ENCODE measurements at regions not wholly inside any gene's neighbourhood (a gene's known extent, or its start where the extent isn't known, plus 50 kb on each side); places are given as distances from the start of the nearest gene placed in this dataset.

DNA sequence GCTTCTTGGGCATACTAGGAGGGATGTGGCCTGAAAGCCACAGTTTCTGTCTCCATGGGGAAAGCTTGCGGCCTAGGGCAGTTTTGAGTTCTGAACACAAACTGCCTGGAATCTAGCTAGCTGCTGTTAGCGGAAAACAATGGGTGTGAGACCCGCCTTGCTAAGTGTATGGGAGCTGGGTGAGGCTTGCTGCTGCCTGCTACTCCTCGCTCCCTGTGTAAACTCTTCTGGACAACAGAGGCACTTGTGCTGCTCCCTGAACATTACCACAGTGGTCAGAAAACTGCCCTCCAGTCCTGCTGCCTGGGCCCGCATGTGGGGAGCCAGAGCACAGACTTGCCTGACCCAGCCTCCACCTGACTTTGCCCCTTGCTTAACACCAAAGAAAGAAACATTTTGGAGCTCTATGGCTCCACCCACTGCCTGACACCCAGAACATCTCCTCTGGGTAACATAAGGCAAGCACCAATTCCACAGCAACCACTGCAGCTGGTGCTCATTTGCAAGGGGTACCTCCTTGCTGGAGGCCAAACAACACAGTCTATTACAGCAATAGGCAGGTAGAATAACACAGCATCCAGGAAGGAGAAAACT lies 766.3 kb upstream of the RAG2 start:
- no peak overlapping the region for H3K4me3 ChIP-seq (ENCODE audit: low read depth, low read length)
- no peaks in the 10 kb centered on the region for H3K79me2 ChIP-seq (ENCODE audit: control insufficient read depth, insufficient read depth, low read length, unreplicated experiment)
- H3K27me3 ChIP-seq (ENCODE audit: insufficient read depth, low read length): no peaks in the 10 kb centered on the region
- H3K4me1 ChIP-seq (ENCODE audit: control insufficient read depth, insufficient read depth, low read length, unreplicated experiment): no peaks in the 10 kb centered on the region
- no peaks in the 10 kb centered on the region for H3K36me3 ChIP-seq (ENCODE audit: insufficient read depth, low read length)
- no peak overlapping the region for H2AFZ ChIP-seq (ENCODE audit: low read length, unreplicated experiment)
- no peak overlapping the region for H3K27ac ChIP-seq (ENCODE audit: low read depth, low read length)

DNA sequence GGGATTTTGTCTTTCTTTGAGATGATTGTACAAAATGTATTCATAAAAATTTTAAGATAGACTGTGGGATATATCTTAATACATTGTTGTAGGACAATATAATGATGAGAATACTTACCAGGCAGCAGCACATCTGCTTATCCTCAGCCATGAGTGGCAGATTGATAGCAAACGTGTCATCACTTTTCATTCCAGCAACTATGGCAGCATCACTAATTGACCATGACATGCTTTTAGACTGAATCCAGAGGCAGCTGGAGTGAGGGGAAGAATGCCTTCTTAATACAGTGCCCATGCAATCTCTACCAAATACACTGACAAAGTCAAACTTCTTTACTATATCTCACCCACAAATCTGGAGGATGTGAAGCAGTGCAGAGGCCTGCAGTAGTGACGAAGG lies 755.2 kb upstream of the RAG2 start:
- no peaks in the 10 kb centered on the region for H3K27me3 ChIP-seq (ENCODE audit: insufficient read depth, low read length)
- H3K79me2 ChIP-seq (ENCODE audit: control insufficient read depth, insufficient read depth, low read length, unreplicated experiment): no peaks in the 10 kb centered on the region
- no peaks in the 10 kb centered on the region for H3K36me3 ChIP-seq (ENCODE audit: insufficient read depth, low read length)
- no peak overlapping the region for H2AFZ ChIP-seq (ENCODE audit: low read length, unreplicated experiment)
- H3K4me1 ChIP-seq (ENCODE audit: control insufficient read depth, insufficient read depth, low read length, unreplicated experiment): no peaks in the 10 kb centered on the region
- H3K27ac ChIP-seq (ENCODE audit: low read depth, low read length): no peak overlapping the region
- H3K4me3 ChIP-seq (ENCODE audit: low read depth, low read length): no peak overlapping the region

DNA sequence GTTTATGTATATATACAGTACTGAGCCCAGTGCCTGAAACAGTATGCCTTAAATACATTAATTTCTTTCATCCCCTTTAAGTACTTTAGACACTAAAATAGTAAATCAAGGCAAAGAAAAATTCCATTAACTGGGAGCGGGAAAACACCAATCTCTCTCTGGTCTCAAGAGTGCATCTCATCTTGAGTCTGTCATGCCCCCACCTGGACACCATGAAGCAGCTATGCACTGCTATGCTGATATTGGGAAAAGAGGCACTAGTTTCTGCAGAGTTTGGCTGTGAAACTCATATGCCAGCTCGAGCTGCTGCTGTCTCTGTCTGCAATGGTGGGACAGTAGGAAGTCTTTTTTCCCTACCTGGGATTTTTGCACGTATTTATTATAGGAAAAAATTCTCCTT lies 754.4 kb upstream of the RAG2 start:
- H3K27me3 ChIP-seq (ENCODE audit: insufficient read depth, low read length): no peaks in the 10 kb centered on the region
- no peak overlapping the region for H3K27ac ChIP-seq (ENCODE audit: low read depth, low read length)
- H3K36me3 ChIP-seq (ENCODE audit: insufficient read depth, low read length): no peaks in the 10 kb centered on the region
- no peaks in the 10 kb centered on the region for H3K79me2 ChIP-seq (ENCODE audit: control insufficient read depth, insufficient read depth, low read length, unreplicated experiment)
- H2AFZ ChIP-seq (ENCODE audit: low read length, unreplicated experiment): no peak overlapping the region
- H3K4me1 ChIP-seq (ENCODE audit: control insufficient read depth, insufficient read depth, low read length, unreplicated experiment): no peaks in the 10 kb centered on the region
- H3K4me3 ChIP-seq (ENCODE audit: low read depth, low read length): no peak overlapping the region

DNA sequence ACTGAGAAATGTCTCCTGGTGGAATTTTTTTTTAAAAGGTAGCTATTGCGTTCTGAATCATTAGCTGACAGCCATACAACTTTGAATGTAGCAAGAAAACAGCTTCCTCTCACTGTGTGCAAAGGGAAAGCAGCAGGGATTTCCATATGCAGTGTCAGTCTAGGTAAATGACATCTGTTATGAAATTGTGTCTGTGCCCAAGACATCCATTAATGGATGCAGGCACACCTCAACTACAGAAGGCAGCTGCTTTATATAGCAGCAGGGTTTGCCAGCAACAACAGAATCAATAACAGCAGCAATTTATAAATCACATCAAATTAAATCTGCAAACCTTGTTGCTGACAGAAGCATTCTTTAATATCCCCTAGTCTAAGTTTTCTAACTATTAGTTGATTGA lies 745.3 kb upstream of the RAG2 start:
- no peak overlapping the region for H3K4me3 ChIP-seq (ENCODE audit: low read depth, low read length)
- H2AFZ ChIP-seq (ENCODE audit: low read length, unreplicated experiment): no peak overlapping the region
- no peaks in the 10 kb centered on the region for H3K27me3 ChIP-seq (ENCODE audit: insufficient read depth, low read length)
- H3K27ac ChIP-seq (ENCODE audit: low read depth, low read length): no peak overlapping the region
- no peaks in the 10 kb centered on the region for H3K36me3 ChIP-seq (ENCODE audit: insufficient read depth, low read length)
- H3K79me2 ChIP-seq (ENCODE audit: control insufficient read depth, insufficient read depth, low read length, unreplicated experiment): no peaks in the 10 kb centered on the region
- no peaks in the 10 kb centered on the region for H3K4me1 ChIP-seq (ENCODE audit: control insufficient read depth, insufficient read depth, low read length, unreplicated experiment)

DNA sequence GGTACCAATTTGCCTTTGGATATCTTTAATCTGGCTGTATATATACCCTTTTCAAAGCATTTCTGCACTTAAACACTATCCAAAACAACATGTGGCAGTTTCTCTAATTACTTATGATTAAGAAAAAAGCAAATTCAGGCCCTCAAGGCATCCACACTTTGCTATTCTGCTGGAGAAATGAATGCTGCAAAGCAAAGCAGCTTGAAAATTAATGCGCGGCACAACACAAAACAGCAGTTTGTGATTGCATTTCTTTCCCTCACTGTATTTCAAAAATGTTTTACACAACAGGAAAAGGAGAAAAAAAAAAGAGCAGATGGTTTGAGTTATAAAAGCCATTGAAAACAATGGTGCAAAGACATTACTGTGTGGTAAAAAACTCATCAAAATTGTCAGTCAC lies 738.4 kb upstream of the RAG2 start:
- Histone ChIP-seq H3K4me1 (ENCODE audit: control insufficient read depth, insufficient read depth, low read length, unreplicated experiment) (no peaks in the 10 kb centered on the region), H2AFZ (ENCODE audit: low read length, unreplicated experiment) (no peak overlapping the region), H3K79me2 (ENCODE audit: control insufficient read depth, insufficient read depth, low read length, unreplicated experiment) (no peaks in the 10 kb centered on the region), H3K27ac (ENCODE audit: low read depth, low read length) (no peak overlapping the region), H3K4me3 (ENCODE audit: low read depth, low read length) (no peak overlapping the region), H3K36me3 (ENCODE audit: insufficient read depth, low read length) (no peaks in the 10 kb centered on the region), H3K27me3 (ENCODE audit: insufficient read depth, low read length) (0 out of 2 replicates have a peak, but pooled peaks cover under 1% of the 10 kb centered on the region)

DNA sequence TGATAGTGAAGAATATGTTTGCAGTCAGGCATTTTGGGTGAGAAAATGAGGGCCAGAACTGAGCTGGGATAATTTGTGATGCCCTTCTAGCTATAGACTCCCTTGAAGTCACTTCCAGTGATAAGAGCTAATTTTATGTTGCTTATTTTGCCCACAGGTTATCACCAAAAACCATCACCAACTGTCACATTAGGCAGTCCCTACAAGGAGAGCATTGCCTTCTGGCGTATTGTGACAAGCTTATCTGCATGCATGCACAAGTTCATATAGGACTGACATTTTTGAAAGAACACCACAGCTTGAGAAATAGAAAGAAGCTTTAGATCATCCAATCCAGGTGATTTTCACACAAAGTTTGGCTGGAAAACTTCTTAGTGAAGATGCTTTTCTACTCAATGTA lies 735.3 kb upstream of the RAG2 start:
- no peak overlapping the region for H3K27ac ChIP-seq (ENCODE audit: low read depth, low read length)
- 0 out of 2 replicates have a peak, but pooled peaks cover 7% of the 10 kb centered on the region for H3K27me3 ChIP-seq (ENCODE audit: insufficient read depth, low read length)
- no peaks in the 10 kb centered on the region for H3K4me1 ChIP-seq (ENCODE audit: control insufficient read depth, insufficient read depth, low read length, unreplicated experiment)
- no peak overlapping the region for H2AFZ ChIP-seq (ENCODE audit: low read length, unreplicated experiment)
- H3K36me3 ChIP-seq (ENCODE audit: insufficient read depth, low read length): no peaks in the 10 kb centered on the region
- no peak overlapping the region for H3K4me3 ChIP-seq (ENCODE audit: low read depth, low read length)
- H3K79me2 ChIP-seq (ENCODE audit: control insufficient read depth, insufficient read depth, low read length, unreplicated experiment): no peaks in the 10 kb centered on the region

DNA sequence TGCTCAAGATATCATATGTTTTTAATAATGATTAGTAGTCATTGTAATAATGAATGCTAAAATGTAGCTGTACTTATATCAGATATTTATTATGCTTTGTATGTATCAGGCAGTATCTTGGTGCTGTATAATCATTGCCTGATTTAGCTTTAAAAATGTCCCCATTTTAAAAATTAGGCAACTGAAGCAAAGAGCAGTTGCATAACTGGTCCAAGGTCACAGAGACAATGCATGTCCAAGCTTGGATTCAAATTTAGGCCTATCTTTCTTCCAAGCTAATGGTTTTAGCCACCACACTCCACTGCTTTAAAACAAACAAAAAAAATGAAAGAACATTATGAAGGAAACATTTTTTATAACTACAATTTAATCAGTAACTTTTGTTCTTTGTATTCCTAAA lies 725.8 kb upstream of the RAG2 start:
- H2AFZ ChIP-seq (ENCODE audit: low read length, unreplicated experiment): no peak overlapping the region
- no peaks in the 10 kb centered on the region for H3K79me2 ChIP-seq (ENCODE audit: control insufficient read depth, insufficient read depth, low read length, unreplicated experiment)
- H3K36me3 ChIP-seq (ENCODE audit: insufficient read depth, low read length): no peaks in the 10 kb centered on the region
- H3K4me3 ChIP-seq (ENCODE audit: low read depth, low read length): no peak overlapping the region
- H3K27ac ChIP-seq (ENCODE audit: low read depth, low read length): no peak overlapping the region
- H3K27me3 ChIP-seq (ENCODE audit: insufficient read depth, low read length): no peaks in the 10 kb centered on the region
- H3K4me1 ChIP-seq (ENCODE audit: control insufficient read depth, insufficient read depth, low read length, unreplicated experiment): no peaks in the 10 kb centered on the region

DNA sequence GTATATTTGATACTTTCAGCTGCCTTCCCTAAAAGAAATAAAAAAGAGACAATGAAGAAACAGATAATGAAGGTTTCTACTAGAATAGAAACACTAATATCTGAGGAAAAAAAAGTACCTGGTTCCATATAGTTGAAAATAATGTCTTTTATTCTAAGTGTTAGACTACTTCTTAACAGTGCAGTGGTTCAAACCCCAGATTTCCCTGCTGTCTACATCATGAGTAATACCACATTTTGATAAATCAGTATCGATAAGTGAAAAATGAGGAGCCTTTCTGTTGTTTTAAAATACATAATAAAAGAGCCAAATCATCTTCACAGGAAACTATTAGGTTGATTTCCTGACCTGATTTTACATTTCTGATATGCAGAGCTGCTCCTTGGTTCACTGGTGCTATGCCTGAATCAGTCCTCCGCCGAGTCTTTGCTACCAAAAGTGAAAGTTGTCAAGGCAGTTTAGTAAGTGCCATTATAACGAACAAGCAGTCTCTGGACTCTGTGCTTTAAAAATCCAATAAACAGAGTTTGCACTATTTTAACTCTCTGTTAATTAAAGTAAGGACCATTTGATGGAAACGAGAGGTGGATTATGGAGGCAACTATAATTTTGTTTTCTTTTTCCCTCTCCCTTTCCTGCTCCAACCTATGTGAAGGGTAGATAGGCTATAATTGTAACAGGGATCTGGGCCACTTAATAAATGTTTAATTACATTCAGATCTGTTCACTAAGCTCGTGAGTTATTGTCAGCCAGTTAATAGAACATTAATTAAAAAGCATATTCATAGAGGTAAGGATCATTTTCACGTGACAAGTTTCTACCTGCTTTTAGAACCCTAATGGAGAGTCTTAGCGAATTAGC lies 724.5 kb upstream of the RAG2 start:
- H3K27me3 ChIP-seq (ENCODE audit: insufficient read depth, low read length): no peaks in the 10 kb centered on the region
- no peaks in the 10 kb centered on the region for H3K79me2 ChIP-seq (ENCODE audit: control insufficient read depth, insufficient read depth, low read length, unreplicated experiment)
- peak overlapping the region; percentile 74 for H3K4me3 ChIP-seq (ENCODE audit: low read depth, low read length)
- no peaks in the 10 kb centered on the region for H3K4me1 ChIP-seq (ENCODE audit: control insufficient read depth, insufficient read depth, low read length, unreplicated experiment)
- no peaks in the 10 kb centered on the region for H3K36me3 ChIP-seq (ENCODE audit: insufficient read depth, low read length)
- peak overlapping the region; percentile 71 for H2AFZ ChIP-seq (ENCODE audit: low read length, unreplicated experiment)
- H3K27ac ChIP-seq (ENCODE audit: low read depth, low read length): no peak overlapping the region

DNA sequence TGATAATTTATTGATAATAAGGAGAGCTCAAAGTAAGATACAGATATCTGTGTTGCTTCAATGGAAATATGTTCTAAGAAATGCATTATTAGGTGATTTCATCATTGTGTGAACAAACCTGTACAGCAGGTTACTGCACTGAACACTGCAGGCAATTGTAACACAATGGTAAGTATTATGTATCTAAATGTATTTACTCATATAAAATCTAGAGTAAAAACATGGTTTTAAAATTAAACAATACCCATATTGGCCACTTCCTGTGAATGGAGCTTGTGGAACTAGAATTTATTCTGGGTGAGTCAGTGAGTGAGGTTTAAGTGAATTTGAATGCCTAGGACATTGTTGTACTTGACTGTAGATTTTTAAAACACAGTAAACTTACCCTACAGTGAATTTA lies 722.9 kb upstream of the RAG2 start:
- no peak overlapping the region for H3K27ac ChIP-seq (ENCODE audit: low read depth, low read length)
- no peaks in the 10 kb centered on the region for H3K36me3 ChIP-seq (ENCODE audit: insufficient read depth, low read length)
- H3K27me3 ChIP-seq (ENCODE audit: insufficient read depth, low read length): no peaks in the 10 kb centered on the region
- no peaks in the 10 kb centered on the region for H3K4me1 ChIP-seq (ENCODE audit: control insufficient read depth, insufficient read depth, low read length, unreplicated experiment)
- no peak overlapping the region for H3K4me3 ChIP-seq (ENCODE audit: low read depth, low read length)
- no peaks in the 10 kb centered on the region for H3K79me2 ChIP-seq (ENCODE audit: control insufficient read depth, insufficient read depth, low read length, unreplicated experiment)
- H2AFZ ChIP-seq (ENCODE audit: low read length, unreplicated experiment): no peak overlapping the region

DNA sequence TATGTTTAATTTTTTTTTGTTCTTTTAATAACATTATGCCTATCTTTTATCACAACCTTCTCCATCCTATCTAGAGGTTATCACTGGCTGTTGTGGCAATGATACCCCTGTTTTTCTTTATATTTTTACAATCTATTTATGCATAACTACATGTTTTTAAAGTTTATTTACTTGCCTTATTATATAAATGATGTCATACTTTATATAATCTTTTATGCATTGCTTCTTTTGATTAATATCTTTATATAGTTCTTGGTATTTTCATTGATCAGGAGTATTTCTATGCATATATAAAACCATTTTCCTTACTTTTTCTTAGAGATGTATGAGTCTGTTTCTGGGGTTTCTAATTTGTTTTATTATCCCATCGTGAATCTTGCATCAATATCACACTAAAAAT lies 719.8 kb upstream of the RAG2 start:
- H3K4me1 ChIP-seq (ENCODE audit: control insufficient read depth, insufficient read depth, low read length, unreplicated experiment): no peaks in the 10 kb centered on the region
- H2AFZ ChIP-seq (ENCODE audit: low read length, unreplicated experiment): no peak overlapping the region
- H3K27ac ChIP-seq (ENCODE audit: low read depth, low read length): no peak overlapping the region
- H3K79me2 ChIP-seq (ENCODE audit: control insufficient read depth, insufficient read depth, low read length, unreplicated experiment): no peaks in the 10 kb centered on the region
- no peak overlapping the region for H3K4me3 ChIP-seq (ENCODE audit: low read depth, low read length)
- no peaks in the 10 kb centered on the region for H3K27me3 ChIP-seq (ENCODE audit: insufficient read depth, low read length)
- H3K36me3 ChIP-seq (ENCODE audit: insufficient read depth, low read length): no peaks in the 10 kb centered on the region

DNA sequence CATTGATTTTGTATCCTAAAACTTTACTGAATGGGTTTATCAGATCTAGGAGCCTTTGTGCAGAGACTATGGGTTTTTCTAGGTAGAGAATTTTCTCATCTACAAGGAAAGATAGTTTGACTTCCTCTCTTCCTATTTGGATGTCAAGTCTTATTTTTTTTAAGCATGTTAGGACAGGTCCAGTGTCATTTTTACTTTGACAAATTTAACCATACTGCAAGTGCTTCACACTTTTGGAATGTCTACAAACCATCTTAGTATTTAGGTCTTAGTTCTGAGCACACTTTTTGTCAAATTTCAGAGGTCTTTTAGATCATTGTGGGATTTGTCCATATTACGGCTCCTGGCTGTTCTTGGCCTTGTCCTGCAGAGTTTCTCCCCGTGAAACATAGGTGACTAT lies 715.2 kb upstream of the RAG2 start:
- no peak overlapping the region for H3K4me3 ChIP-seq (ENCODE audit: low read depth, low read length)
- no peak overlapping the region for H2AFZ ChIP-seq (ENCODE audit: low read length, unreplicated experiment)
- H3K79me2 ChIP-seq (ENCODE audit: control insufficient read depth, insufficient read depth, low read length, unreplicated experiment): no peaks in the 10 kb centered on the region
- H3K27ac ChIP-seq (ENCODE audit: low read depth, low read length): no peak overlapping the region
- H3K4me1 ChIP-seq (ENCODE audit: control insufficient read depth, insufficient read depth, low read length, unreplicated experiment): no peaks in the 10 kb centered on the region
- no peaks in the 10 kb centered on the region for H3K27me3 ChIP-seq (ENCODE audit: insufficient read depth, low read length)
- no peaks in the 10 kb centered on the region for H3K36me3 ChIP-seq (ENCODE audit: insufficient read depth, low read length)
